ENCODE measurements at regions not wholly inside any gene's neighbourhood (a gene's known extent, or its start where the extent isn't known, plus 50 kb on each side); places are given as distances from the start of the nearest gene placed in this dataset.

DNA sequence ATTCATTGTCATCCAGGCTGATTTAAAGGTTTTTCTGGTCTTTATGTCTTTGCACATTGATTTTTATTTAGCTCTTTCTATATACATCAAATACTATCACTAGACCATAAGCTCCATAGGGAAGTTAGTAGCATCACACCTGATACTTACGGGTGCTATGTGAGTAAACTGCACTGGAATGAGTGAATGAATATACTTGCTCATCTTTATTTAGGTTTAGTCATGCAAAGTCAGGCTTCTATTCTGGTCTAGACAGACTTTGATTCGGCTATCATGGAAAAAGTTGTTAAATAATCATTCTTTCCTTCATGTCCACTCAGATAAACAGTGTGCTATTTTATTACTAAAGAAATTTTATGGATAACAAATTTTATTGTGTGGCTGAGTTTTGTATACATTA is 457.8 kb upstream of the PCDH7 start:
- Histone ChIP-seq H3K9me3 (ENCODE audit: low read length) (no peaks in the 10 kb centered on the region), H3F3A (ENCODE audit: insufficient read depth, low read length) (no peaks in the 10 kb centered on the region), H3K4me2 (ENCODE audit: low read length) (no peak overlapping the region), H3K4me1 (ENCODE audit: insufficient read depth, low read length, severe bottlenecking) (no peaks in the 10 kb centered on the region), H3K27me3 (ENCODE audit: insufficient read depth, low read length) (no peaks in the 10 kb centered on the region), H3K4me3 (ENCODE audit: low read depth, low read length, poor library complexity, severe bottlenecking) (no peak overlapping the region), H3K9ac (ENCODE audit: low read length) (no peak overlapping the region), H3K79me2 (ENCODE audit: insufficient read depth, low read length) (no peaks in the 10 kb centered on the region), H2AFZ (ENCODE audit: low read length) (no peak overlapping the region), H3K9me2 (ENCODE audit: low read depth, low read length) (no peaks in the 10 kb centered on the region), H3K36me3 (ENCODE audit: insufficient read depth, low read length) (no peaks in the 10 kb centered on the region), H3K27ac (ENCODE audit: low read depth, low read length, poor library complexity, severe bottlenecking) (no peak overlapping the region), H4K20me1 (ENCODE audit: insufficient read depth, low read length) (no peaks in the 10 kb centered on the region)
- TF ChIP-seq EZH2 (IDR thresholded peaks at IDR 0.05; ENCODE audit: borderline replicate concordance, low read length) (no peak), CTCF (IDR thresholded peaks at IDR 0.05; ENCODE audit: low read length) (no peak)

- H3K9me3 ChIP-seq (ENCODE audit: low read length) = no peaks in the 10 kb centered on the region
- H3K36me3 ChIP-seq (ENCODE audit: insufficient read depth, low read length) = no peaks in the 10 kb centered on the region
- no peak overlapping the region for H3K9ac ChIP-seq (ENCODE audit: low read length)
- TF ChIP-seq CTCF (IDR thresholded peaks at IDR 0.05; ENCODE audit: low read length) = no peak
- TF ChIP-seq EZH2 (IDR thresholded peaks at IDR 0.05; ENCODE audit: borderline replicate concordance, low read length) = no peak
- no peaks in the 10 kb centered on the region for H3K27me3 ChIP-seq (ENCODE audit: insufficient read depth, low read length)
- H3K27ac ChIP-seq (ENCODE audit: low read depth, low read length, poor library complexity, severe bottlenecking) = no peak overlapping the region
- no peak overlapping the region for H3K4me3 ChIP-seq (ENCODE audit: low read depth, low read length, poor library complexity, severe bottlenecking)
- no peak overlapping the region for H3K4me2 ChIP-seq (ENCODE audit: low read length)
- H2AFZ ChIP-seq (ENCODE audit: low read length) = no peak overlapping the region
- no peaks in the 10 kb centered on the region for H3K4me1 ChIP-seq (ENCODE audit: insufficient read depth, low read length, severe bottlenecking)
- no peaks in the 10 kb centered on the region for H3K9me2 ChIP-seq (ENCODE audit: low read depth, low read length)
- H3F3A ChIP-seq (ENCODE audit: insufficient read depth, low read length) = no peaks in the 10 kb centered on the region
- no peaks in the 10 kb centered on the region for H4K20me1 ChIP-seq (ENCODE audit: insufficient read depth, low read length)
- no peaks in the 10 kb centered on the region for H3K79me2 ChIP-seq (ENCODE audit: insufficient read depth, low read length)
Measured at GRCh38 chr4:30264465-30264864, 455.7 kb upstream of the PCDH7 start.

DNA sequence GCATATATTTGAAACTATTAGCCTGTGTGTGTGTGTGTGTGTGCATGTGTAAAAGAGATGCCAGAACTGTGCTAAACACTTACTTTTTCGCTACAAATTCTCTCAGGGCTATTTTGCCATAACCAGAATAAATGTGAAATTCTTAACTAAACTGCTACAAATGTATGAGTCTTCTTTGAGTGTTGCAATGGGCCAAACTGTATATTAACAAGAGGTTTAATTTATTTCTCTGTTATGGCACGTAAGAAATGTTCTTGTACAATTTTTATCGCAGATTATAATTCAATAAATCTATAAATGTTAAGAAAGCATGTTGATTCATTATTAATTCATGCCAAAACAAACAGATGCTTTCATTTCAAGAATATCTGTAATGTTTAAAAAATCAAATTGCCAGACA is 454.5 kb upstream of the PCDH7 start:
- H3K9ac ChIP-seq (ENCODE audit: low read length) = no peak overlapping the region
- H2AFZ ChIP-seq (ENCODE audit: low read length) = no peak overlapping the region
- no peaks in the 10 kb centered on the region for H3K27me3 ChIP-seq (ENCODE audit: insufficient read depth, low read length)
- H3K4me2 ChIP-seq (ENCODE audit: low read length) = no peak overlapping the region
- no peaks in the 10 kb centered on the region for H4K20me1 ChIP-seq (ENCODE audit: insufficient read depth, low read length)
- H3K79me2 ChIP-seq (ENCODE audit: insufficient read depth, low read length) = no peaks in the 10 kb centered on the region
- no peaks in the 10 kb centered on the region for H3K9me3 ChIP-seq (ENCODE audit: low read length)
- no peak overlapping the region for H3K27ac ChIP-seq (ENCODE audit: low read depth, low read length, poor library complexity, severe bottlenecking)
- H3K4me3 ChIP-seq (ENCODE audit: low read depth, low read length, poor library complexity, severe bottlenecking) = no peak overlapping the region
- H3K4me1 ChIP-seq (ENCODE audit: insufficient read depth, low read length, severe bottlenecking) = no peaks in the 10 kb centered on the region
- TF ChIP-seq EZH2 (IDR thresholded peaks at IDR 0.05; ENCODE audit: borderline replicate concordance, low read length) (no peak), CTCF (IDR thresholded peaks at IDR 0.05; ENCODE audit: low read length) (no peak)
- H3K36me3 ChIP-seq (ENCODE audit: insufficient read depth, low read length) = no peaks in the 10 kb centered on the region
- no peaks in the 10 kb centered on the region for H3F3A ChIP-seq (ENCODE audit: insufficient read depth, low read length)
- H3K9me2 ChIP-seq (ENCODE audit: low read depth, low read length) = no peaks in the 10 kb centered on the region
